HL-60 (cell line): ENCODE measurements at regions not wholly inside any gene's neighbourhood (a gene's known extent, or its start where the extent isn't known, plus 50 kb on each side); places are given as distances from the start of the nearest gene placed in this dataset.

Experiments
- DNase-seq, 2 experiments: peaks; one replicate each; pipeline ENCODE4 v3.0.0-alpha.2; 2010 to 2020; ENCODE audit warnings: low read depth in 1 of 2, low spot score in 1 of 2
- H3K27ac ChIP-seq: fragments of 250-450 bp; sonication (Bioruptor Pico); replicated peaks from 2 replicates; pipeline ENCODE4 v1.5.1; 2020; ENCODE audit warnings: mild to moderate bottlenecking, moderate library complexity
- H3K27me3 ChIP-seq: fragments of 250-450 bp; sonication (Bioruptor Pico); 2 replicates; pipeline ENCODE4 v1.5.1; 2021; ENCODE audit warnings: mild to moderate bottlenecking, moderate library complexity; ENCODE audit not compliant: insufficient read depth, poor library complexity, severe bottlenecking
- H3K4me3 ChIP-seq: replicated peaks from 2 replicates; pipeline ENCODE4 v1.5.1; 2011; ENCODE audit warnings: mild to moderate bottlenecking, control low read depth, low read length; ENCODE audit not compliant: insufficient read depth
- GABPA ChIP-seq: IDR thresholded peaks from 2 replicates; pipeline ENCODE4 v1.6.1; 2012; ENCODE audit warnings: low read depth
- POLR2AphosphoS5 ChIP-seq: IDR thresholded peaks from 2 replicates; pipeline ENCODE4 v1.6.1; 2012; ENCODE audit warnings: low read depth
- SPI1 ChIP-seq: IDR thresholded peaks from 2 replicates; pipeline ENCODE4 v1.6.1; 2012; ENCODE audit warnings: low read depth, mild to moderate bottlenecking, borderline replicate concordance
- TF ChIP-seq, protein P1 (sequence below): IDR thresholded peaks from one replicate; pipeline ENCODE4 v1.5.1; 2011; ENCODE audit warnings: low read length, control low read depth, inconsistent platforms; ENCODE audit not compliant: insufficient read depth
- TF ChIP-seq, protein P2 (sequence below): IDR thresholded peaks from 2 replicates; pipeline ENCODE4 v1.6.1; 2012; ENCODE audit warnings: low read depth; ENCODE audit not compliant: insufficient replicate concordance

GRCh38 chr6:168867247-168868102 lies 386.2 kb downstream of the THBS2 start:
- Histone ChIP-seq H3K4me3 (no peak overlapping the region), H3K27ac (no peak overlapping the region), H3K27me3 (no peaks in the 10 kb centered on the region)
- TF ChIP-seq GABPA (no peak), SPI1 (no peak), POLR2AphosphoS5 (no peak)
- TF ChIP-seq, protein P1, sequence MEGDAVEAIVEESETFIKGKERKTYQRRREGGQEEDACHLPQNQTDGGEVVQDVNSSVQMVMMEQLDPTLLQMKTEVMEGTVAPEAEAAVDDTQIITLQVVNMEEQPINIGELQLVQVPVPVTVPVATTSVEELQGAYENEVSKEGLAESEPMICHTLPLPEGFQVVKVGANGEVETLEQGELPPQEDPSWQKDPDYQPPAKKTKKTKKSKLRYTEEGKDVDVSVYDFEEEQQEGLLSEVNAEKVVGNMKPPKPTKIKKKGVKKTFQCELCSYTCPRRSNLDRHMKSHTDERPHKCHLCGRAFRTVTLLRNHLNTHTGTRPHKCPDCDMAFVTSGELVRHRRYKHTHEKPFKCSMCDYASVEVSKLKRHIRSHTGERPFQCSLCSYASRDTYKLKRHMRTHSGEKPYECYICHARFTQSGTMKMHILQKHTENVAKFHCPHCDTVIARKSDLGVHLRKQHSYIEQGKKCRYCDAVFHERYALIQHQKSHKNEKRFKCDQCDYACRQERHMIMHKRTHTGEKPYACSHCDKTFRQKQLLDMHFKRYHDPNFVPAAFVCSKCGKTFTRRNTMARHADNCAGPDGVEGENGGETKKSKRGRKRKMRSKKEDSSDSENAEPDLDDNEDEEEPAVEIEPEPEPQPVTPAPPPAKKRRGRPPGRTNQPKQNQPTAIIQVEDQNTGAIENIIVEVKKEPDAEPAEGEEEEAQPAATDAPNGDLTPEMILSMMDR = no peak
- TF ChIP-seq, protein P2, sequence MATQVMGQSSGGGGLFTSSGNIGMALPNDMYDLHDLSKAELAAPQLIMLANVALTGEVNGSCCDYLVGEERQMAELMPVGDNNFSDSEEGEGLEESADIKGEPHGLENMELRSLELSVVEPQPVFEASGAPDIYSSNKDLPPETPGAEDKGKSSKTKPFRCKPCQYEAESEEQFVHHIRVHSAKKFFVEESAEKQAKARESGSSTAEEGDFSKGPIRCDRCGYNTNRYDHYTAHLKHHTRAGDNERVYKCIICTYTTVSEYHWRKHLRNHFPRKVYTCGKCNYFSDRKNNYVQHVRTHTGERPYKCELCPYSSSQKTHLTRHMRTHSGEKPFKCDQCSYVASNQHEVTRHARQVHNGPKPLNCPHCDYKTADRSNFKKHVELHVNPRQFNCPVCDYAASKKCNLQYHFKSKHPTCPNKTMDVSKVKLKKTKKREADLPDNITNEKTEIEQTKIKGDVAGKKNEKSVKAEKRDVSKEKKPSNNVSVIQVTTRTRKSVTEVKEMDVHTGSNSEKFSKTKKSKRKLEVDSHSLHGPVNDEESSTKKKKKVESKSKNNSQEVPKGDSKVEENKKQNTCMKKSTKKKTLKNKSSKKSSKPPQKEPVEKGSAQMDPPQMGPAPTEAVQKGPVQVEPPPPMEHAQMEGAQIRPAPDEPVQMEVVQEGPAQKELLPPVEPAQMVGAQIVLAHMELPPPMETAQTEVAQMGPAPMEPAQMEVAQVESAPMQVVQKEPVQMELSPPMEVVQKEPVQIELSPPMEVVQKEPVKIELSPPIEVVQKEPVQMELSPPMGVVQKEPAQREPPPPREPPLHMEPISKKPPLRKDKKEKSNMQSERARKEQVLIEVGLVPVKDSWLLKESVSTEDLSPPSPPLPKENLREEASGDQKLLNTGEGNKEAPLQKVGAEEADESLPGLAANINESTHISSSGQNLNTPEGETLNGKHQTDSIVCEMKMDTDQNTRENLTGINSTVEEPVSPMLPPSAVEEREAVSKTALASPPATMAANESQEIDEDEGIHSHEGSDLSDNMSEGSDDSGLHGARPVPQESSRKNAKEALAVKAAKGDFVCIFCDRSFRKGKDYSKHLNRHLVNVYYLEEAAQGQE = no peak
- DNase-seq = no peak

DNA sequence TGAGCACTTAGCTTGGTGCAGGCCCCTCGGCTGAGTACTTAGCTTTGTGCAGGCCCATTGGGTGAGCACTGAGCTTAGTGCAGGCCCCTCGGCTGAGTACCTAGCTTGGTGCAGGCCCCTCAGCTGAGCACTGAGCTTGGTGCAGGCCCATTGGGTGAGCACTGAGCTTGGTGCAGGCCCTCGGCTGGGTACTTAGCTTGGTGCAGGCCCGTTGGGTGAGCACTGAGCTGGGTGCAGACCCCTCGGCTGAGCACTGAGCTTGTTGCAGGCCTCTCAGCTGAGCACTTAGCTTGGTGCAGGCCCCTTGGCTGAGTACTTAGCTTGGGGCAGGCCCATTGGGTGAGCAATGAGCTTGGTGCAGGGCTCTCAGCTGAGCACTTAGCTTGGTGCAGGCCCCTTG lies 387.1 kb downstream of the THBS2 start:
- no peak overlapping the region for H3K4me3 ChIP-seq
- DNase-seq = no peak
- no peak overlapping the region for H3K27ac ChIP-seq
- TF ChIP-seq, protein P1 = no peak
- TF ChIP-seq, protein P2 = no peak
- TF ChIP-seq POLR2AphosphoS5 (no peak), GABPA (no peak), SPI1 (no peak)
- H3K27me3 ChIP-seq = no peaks in the 10 kb centered on the region

DNA sequence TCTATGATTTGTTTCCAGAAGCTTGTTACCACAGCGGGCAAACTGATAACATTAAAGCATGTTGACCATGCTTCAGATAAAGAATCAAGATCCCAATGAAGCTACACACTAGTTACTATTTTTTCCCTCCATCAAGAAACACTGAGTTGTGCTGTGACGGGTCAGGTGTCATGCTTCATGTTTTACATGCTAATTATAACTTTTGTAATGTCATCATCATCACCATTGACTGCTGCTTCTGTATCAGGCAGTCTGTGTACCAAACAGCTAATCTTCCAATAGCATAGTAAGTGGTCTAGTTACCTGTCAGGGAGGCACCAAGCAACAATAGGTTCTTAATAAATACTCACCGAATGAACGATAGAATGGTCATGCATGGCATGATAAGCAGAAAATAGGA lies 388.1 kb downstream of the THBS2 start:
- no peaks in the 10 kb centered on the region for H3K27me3 ChIP-seq
- no peak for DNase-seq
- TF ChIP-seq POLR2AphosphoS5 (no peak), SPI1 (no peak)
- TF ChIP-seq, protein P1 = no peak
- TF ChIP-seq, protein P2 = no peak
- no peak overlapping the region for H3K4me3 ChIP-seq
- H3K27ac ChIP-seq = no peak overlapping the region
